OCI-LY3 (cell line): ENCODE measurements at regions not wholly inside any gene's neighbourhood (a gene's known extent, or its start where the extent isn't known, plus 50 kb on each side); places are given as distances from the start of the nearest gene placed in this dataset.

Source experiments
- CTCF ChIP-seq: fragments of 200-600, 300-600 bp; sonication (generic); IDR thresholded peaks from 2 replicates; pipeline ENCODE4 v1.5.1; 2014; ENCODE audit warnings: antibody characterized with exemption, low read length, low read depth
- EZH2phosphoT487 ChIP-seq: fragments of 200-600 bp; shearing (Covaris generic); IDR thresholded peaks from 2 replicates; pipeline ENCODE4 v1.6.1; 2018; ENCODE audit warnings: antibody characterized with exemption, mixed run types, low read depth

- no peak for TF ChIP-seq CTCF
- TF ChIP-seq EZH2phosphoT487, result no peak
Measured at GRCh38 chr5:125313555-125313954, 567.1 kb upstream of the ZNF608 start.
